HG03103 (cell line): ENCODE measurements at regions not wholly inside any gene's neighbourhood (a gene's known extent, or its start where the extent isn't known, plus 50 kb on each side); places are given as distances from the start of the nearest gene placed in this dataset.
"Not testable (repeated sequence)": the region's sequence is repeated elsewhere in the genome, so short reads cannot be mapped to it uniquely, and the experiment has no call there.

Experiments
- ATAC-seq: cut with Tn5 transposase; IDR thresholded peaks from one replicate; pipeline ENCODE4 v1.9.1; 2021; ENCODE audit warnings: low read depth; ENCODE audit not compliant: unreplicated experiment

DNA sequence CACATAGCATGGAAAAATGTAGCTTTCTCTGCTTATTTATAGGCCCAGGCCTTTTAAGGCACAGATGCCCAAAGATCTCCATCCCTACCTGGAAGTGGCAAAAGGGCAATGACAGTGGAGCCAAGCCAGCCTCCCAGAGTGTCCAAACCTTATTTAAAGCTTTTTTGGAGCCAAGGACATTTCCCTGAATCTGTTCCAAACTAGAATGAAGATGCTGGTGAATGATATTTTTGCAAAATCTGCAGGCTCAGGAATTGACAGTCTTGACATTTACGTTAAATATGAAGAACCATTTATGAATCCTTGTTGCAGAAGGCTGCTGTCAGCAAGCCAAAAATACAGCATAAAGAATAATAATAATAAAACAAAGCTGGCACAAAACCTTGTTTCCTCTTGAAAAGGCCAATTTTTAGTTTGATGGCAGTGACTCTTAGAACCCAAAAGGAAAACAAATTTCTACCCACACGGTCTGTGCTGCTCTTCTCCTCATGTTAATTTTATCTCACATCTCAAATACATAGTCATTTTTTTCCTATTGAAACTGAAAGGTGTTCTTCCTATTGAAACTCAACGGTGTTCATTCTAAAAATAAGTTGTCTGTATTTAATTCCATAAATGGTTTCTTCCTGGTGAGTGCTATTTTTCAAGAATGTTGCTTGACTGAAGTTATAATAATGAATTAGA, 206.3 kb upstream of the TBL1X start:
- ATAC-seq = no peak

DNA sequence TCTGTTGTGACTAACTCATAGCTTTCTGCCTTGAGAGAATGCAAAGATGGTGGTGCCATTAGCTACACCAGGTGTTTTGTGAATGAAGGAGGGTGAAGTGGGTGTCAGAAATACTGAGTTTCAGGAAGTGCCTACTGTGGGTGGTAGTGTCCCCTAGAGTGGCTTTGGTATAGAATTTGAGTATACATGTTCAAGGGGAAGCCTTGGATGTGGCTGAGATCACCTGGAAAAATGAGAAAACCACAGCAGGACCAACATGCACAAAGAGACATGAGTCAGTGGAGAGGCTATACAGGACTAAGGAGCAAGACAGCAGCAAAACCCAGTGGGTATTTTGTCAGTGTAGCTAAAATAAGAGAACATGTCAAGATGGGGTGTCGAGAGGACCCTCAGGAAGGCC, 204.3 kb upstream of the TBL1X start:
- no peak for ATAC-seq

DNA sequence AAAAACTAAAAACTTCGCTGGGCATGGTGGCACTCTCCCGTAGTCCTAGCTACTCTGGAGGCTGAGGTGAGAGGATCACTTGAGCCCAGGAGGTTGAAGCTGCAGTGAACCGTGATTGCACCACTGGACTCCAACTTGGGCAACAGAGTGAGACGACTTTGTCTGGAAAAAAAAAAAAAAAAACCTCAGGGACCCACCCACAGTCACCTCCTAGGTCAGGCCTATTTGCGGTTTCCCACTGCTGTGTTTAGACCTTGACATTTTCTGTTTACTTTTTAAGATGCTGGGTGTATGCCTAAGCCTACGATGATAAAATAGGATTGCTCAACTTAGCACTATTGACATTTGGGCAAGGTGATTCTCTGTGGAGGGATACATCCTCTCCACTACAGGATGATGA, 197.4 kb upstream of the TBL1X start:
- no peak for ATAC-seq

DNA sequence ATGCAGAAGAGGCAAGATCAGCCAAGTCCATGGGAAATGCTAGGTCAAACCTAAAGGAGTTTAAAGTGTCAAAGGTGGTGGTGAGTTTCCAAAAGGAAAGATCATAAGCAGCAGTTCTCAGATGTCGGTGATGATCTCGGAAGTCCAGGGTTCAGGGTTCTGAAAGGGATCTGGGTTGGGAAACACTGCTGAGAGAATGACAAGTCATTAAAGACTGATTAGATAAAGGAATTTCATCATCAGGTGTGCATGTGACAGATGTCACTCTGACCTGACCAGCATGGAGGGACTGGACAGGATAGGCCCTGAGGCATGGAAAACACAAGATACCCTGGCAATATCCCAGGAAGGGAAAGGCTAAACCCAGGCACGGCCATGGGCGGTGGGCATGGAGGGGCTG, 195.7 kb upstream of the TBL1X start:
- no peak for ATAC-seq

DNA sequence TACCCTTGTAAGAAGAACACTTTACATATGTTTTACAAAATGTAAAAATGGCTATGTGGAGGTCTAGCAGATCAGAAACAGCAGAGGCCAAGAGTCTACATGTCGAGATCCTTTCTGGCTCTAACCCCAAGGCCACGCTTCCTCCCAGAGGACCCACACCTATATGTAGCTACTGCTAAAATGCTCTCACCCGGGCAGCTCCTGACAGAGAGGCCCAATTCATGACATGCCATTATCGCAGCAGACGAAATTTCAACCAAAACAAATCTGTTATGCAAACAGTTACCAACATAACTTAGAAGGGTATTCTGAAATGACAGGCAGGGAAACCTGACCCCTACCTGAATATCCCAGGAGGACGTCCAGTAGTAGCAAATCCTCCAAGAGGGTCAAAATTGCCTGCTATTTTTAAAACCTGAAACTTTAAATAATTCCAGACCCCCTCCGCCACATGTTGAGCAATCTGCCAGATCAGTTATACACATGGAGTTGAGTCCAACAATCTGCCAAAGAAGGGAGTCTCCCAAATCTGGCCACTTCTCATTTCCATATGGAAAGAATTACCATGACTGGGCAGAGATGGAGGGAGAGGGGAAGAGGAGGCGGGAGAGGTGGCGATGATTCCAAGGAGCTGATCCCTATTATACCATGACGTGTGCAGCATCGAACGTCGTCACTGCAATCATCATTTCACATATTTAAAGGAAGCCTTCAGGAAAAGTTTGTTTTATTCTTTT, 192.9 kb upstream of the TBL1X start:
- no peak for ATAC-seq

DNA sequence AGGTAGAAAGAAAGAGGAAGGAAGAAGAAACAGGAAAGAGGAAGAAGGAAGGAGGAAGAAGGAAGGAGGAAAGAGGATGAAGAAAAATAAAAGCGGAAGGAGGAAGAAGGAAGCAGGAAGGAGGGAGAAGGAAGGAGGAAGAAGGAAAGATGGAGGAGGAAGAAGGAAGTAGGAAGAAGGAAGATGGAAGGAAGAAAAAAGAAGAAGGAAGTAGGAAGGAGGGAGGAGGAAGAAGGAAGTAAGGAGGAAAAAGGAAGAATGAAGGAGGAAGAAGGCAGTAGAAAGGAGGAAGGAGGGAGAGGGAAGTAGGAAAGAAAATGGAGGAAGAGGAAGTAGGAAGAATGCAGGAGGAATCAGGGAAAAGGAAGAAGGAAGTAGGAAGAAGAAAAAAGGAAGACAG, 191.1 kb upstream of the TBL1X start:
- ATAC-seq = no peak

DNA sequence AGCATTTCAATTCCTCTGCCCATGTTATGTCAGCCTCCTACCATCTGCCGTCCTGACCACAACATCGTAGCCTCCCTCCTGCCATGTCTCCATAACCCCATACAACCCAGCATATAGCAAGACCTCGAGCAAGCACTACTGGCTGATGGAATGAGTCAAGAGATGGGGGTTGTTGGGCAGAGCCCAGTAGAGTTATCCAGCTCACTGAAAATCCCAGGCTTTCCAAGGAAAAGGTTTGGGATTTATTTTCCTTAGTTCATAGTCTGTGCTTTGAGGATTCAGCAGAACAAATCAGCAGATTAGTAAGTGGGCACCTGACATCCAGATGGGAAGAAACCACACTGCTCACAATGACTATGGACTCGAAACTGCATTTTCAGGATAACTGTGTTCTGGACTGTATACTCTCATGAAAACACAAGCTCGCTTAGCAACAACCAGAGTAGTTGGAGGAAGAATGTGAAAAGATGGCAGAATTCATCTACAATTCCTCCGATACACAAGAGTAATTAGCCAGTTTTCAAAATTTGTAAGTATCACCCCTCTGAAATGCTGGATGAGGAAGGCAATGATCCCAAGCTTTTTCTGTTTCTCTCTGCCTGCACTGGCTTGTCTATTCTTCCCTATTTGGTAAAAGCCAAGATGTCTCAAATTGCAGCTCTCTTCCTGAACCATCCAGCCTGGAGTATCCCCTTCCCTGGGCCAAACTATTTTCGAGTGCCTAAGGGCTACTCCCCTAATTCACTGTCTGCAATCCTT, 186.2 kb upstream of the TBL1X start:
- no peak for ATAC-seq

DNA sequence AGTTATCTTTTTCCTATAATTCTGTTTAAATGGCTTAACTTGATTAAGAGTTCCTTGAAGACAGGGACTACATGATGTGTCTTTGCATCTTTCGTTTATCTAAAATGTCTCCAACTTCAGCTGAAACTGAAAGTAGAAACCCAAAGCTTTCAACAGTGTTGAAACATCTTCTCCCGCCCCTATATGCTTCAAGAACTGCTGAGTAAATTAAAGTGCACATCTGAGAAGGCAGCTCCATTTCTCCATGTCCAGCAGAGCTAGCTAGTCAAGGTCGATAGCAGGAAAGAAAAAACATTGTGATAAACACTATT, 185.7 kb upstream of the TBL1X start:
- ATAC-seq = no peak

DNA sequence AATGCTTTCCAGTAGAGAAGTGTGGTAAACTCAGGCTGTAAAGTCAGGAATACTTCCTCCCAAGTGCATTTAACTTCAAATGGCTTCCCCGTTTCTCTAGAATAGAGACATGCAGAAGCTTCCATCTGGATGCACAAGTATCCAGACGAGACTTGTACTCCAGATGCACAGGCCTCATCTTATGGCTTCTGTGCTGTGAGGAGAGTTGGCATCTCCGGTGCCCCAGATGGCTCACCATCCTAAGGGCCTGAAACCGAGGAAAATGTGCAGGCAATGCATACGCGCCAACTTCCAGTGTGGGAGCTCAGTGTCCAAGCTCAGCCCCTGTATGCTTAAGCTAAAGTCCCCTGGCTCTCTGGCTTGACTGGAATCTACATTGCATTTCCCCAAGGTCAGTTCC, 184.0 kb upstream of the TBL1X start:
- no peak for ATAC-seq

DNA sequence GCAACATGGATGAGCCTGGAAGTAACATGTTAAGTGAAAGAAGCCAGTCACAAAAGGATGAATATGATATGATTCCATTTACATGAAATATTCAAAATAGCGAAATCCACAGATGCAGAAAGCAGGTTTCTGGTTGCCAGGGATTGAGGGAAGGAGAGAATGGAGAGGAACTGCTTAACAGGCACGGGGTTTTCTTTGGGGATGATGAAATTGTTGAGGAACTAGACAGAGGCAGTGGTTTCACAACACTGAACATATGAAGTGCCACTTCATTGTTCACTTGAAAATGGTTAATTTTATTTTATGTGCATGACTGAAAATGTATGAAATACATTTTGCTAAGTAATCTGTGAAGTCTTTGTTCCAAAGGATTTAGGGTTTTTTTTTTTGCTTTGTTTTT, 182.5 kb upstream of the TBL1X start:
- ATAC-seq = no peak

DNA sequence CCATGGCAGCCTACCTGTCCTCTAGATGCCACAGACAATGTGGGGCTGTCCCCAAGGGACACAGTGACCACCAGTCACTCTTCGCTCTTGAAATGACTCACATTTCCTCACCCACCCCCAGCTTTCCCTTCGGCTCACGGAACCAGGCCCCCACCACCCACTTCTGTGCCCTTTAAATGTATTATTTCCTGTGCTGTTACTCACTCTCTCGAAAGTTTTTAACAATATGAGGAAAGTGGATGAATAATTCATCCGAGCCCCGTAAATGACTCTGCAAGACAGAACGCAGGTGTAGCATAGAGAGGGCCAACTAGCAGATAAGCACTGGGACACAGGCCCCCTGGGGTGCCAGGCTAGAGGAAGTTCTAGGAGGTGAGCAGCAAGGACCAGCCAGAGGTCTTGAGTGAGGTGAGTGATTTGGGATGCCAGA, 179.5 kb upstream of the TBL1X start:
- ATAC-seq = no peak

DNA sequence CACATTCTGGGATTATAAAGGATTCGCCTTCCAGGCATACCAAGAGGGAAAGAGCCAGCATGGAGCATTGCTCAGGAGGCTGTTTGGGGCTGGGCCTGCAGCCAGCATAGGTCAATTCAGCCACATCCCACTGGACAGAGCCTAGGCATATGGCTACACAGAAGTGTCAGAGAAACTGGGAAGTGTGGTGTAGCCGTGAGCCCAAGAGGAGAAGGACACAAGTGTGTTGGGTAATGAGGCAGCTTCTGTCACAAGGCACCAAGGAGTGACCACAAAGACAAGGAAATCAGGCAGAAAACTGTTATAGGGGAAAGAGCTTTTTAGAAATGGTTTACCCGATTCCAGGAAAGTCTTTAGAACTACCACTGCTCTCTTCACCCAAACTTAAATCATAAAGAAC, 178.6 kb upstream of the TBL1X start:
- ATAC-seq = no peak

DNA sequence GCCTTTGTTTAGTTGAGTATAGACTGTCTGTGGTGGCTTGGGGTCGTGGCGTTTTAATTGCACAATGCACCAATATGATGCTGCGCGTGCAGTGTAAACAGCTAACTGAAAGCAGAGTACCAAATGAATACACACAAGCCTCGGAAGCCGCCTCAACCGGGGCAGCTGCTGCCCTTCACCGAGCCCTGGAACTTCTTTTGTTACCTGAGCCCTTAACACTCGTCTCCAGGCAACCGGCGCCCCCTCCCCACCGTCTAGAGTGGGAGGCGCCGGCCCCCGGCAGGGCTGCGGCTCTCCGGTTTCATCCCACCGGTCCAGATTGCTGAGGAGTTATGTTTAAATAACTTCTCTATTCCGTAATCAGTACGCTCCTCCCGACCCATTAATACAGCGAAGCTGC, 173.2 kb upstream of the TBL1X start:
- ATAC-seq = no peak

DNA sequence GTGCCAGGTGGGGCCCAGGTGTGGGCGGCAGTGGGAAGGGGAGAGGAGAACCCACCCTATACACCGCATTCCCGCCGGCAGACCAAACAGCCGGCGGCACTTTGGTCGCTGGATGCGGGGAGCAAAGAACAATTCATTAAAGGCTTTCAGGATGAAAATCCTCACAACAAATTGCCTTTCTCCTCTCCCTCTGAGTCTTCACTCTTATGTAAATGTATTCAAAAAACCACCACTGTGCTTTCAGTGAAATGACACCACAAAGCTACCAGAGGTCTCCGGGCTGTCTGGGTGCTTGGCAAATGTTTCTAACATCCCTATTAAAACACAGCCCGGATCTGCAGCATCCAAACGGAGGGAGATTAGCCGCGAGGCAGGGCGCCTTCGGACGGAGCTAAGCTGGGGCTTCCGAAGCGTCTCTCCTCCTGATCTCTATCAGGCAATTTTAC, 171.8 kb upstream of the TBL1X start:
- no peak for ATAC-seq

DNA sequence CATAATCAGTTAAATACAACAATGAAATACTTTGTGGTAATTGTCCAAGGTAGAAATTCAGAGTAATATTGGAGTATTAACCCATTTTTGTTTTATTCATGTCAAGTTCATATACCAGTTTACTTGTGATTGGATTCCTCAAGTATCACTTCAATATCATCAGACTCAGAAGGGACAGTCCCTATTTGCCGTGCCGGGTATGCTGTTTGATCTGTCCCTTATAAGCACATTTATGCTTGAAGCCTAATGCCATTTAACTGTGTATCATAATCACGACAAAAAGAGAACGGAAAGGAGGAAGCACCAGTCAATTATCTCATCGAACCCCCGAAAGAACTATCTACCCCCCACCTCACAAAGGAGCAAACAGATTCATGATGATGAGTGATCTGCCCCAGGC, 171.0 kb upstream of the TBL1X start:
- no peak for ATAC-seq

DNA sequence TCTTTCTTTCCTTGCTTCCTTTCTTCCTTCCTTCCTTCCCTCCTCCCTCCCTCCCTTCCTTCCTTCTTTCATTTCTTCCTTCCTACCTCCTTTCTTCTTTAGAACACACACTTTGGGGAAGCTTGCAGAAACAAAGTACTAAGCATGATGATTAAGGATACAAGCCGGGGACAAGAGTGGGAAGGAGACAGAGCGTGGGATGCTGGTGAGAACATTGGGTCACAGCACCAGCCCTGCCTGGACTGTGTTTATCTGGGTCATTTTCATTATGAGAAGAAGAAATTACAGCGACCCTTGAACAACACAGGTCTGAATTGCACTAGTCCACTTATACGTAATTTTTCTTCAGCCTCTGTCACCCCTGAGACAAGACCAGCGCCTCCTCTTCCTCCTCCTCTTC, 169.3 kb upstream of the TBL1X start:
- ATAC-seq = no peak

DNA sequence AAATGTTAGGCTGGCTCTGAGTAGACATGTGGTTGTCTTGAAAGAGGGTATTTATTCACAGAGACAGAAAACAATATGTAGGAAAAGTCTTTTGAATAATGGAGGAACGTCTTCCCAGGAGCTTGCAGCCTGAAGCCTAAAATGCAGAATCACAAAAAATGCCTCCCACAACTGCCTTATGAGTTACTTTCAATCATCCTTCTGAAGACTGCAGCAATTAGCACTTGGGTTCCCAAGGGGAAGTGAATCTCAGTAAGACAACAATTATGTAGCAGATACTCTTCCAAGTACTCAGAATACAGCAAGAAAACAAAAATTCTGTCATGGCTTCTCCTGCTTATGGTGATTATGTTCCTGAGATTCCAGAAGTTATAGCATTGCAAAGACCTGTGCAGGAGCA, 166.6 kb upstream of the TBL1X start:
- no peak for ATAC-seq

DNA sequence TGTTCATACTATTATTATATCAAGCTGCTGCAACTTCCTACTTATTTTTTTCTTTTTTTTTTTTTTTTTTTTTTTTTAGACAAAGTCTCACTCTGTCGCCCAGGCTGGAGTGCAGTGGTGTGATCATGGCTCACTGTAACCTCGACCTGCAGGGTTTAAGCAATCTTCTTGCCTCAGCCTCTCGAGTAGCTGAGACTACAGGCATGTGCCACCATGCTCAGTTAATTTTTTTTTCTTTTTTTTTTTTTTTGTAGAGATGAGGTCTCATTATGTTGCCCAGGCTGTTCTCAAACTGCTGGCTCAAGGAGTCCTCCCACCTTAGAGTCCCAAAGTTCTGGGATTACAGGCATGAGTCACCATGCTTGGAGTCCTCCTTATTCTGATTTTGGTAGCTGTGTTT, 165.2 kb upstream of the TBL1X start:
- ATAC-seq = not testable (repeated sequence)

DNA sequence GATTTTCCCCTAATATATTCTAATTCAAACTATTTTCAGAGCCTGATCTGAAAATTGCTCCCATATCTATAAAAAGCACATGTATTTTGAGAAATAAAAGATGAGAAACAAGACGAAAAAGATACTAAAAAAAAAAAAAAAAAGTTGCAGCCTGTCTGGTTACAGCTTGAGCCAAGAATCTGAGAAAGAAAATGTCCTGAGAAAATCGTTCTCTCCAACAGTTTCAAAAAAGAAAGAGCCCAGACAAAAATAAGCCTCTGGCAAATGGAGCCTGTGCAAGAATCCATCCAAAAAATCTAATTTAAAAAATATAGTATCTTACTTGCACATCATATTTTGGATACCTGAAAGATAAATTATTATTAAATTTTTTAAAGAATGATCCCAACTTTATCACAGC, 163.0 kb upstream of the TBL1X start:
- no peak for ATAC-seq

DNA sequence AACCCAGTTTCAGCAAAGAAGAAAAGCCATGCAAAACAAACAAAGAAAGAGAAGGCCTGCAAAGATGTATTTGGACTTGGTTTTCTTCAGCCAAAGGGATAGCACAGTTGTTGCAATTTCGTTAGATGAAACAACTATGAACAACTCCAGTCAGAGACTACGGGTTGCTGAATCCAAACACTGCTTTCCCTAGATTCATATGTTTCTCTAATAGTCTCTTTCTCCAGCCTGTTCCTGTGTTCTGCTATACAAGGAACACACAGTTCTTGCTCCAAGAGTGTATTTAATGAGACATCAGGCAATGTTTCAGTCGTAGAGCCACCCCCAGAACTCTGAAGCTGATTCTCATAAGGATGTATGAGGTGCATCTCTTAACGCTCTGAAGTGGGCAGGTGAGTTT, 162.5 kb upstream of the TBL1X start:
- ATAC-seq = no peak

DNA sequence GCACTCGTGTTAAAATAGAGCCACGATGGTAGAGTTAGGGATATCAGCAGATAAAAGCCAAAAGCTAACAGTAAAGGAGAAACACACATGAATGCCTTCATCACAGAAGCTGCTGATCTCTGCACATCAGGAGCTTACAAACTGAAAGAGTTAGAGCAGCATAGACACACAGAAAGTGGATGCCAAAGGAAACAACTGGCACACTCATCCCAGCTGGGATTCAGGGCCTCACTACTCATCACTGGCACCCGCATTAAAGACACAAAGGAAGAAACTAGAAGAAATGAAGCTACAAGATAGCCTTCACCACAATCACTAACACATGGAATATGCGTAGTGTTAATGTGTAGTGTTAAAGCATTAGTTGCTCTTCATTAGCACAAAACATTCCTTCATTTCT, 156.4 kb upstream of the TBL1X start:
- no peak for ATAC-seq

DNA sequence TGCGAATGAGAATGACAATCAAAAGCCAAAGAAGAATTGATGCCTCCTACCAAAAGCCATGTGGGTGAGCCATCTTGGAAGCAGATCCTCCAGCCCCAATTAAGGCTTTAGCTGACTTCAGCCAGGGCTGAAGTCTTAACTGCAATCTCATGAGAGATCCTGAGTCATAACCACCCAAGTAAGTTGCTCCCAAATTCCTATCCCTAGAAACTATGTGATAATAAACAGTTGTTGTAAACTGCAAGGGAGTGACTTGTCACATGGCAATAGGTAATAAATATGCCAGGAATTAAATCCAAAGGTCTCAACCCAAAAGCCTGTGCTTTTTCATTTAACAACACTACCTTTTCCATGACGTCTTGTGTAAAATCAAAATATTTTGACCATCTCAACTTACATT, 154.2 kb upstream of the TBL1X start:
- ATAC-seq = no peak
